HG03520 (cell line): ENCODE measurements at regions not wholly inside any gene's neighbourhood (a gene's known extent, or its start where the extent isn't known, plus 50 kb on each side); places are given as distances from the start of the nearest gene placed in this dataset.

Experiments
- ATAC-seq: cut with Tn5 transposase; IDR thresholded peaks from one replicate; pipeline ENCODE4 v1.9.1; 2021; ENCODE audit warnings: mild to moderate bottlenecking, moderate library complexity; ENCODE audit not compliant: unreplicated experiment

GRCh38 chr5:58122157-58122556 is 337.7 kb downstream of the PLK2 start:
- no peak for ATAC-seq

- ATAC-seq, result no peak
These were observed 338.5 kb downstream of the PLK2 start for GRCh38 chr5:58121391-58121790.

GRCh38 chr5:58117542-58117941 is 342.3 kb downstream of the PLK2 start:
- no peak for ATAC-seq

- no peak for ATAC-seq
These were observed 343.5 kb downstream of the PLK2 start for GRCh38 chr5:58116346-58116745.

- ATAC-seq, result no peak
These were observed 344.1 kb downstream of the PLK2 start for GRCh38 chr5:58115811-58116210.

GRCh38 chr5:58114324-58114723 is 345.6 kb downstream of the PLK2 start:
- ATAC-seq, result no peak

- ATAC-seq, result no peak
These were observed 346.7 kb downstream of the PLK2 start for GRCh38 chr5:58113172-58113571.

GRCh38 chr5:58108511-58108910 is 351.4 kb downstream of the PLK2 start:
- ATAC-seq, result no peak

- ATAC-seq, result no peak
These were observed 352.2 kb downstream of the PLK2 start for GRCh38 chr5:58107704-58108103.

GRCh38 chr5:58106754-58107410 is 353.0 kb downstream of the PLK2 start:
- no peak for ATAC-seq

GRCh38 chr5:58105836-58106235 is 354.1 kb downstream of the PLK2 start:
- ATAC-seq, result no peak

- no peak for ATAC-seq
These were observed 360.6 kb downstream of the PLK2 start for GRCh38 chr5:58099257-58099656.

GRCh38 chr5:58094031-58094430 is 365.9 kb downstream of the PLK2 start:
- no peak for ATAC-seq

- ATAC-seq, result no peak
These were observed 369.2 kb downstream of the PLK2 start for GRCh38 chr5:58090704-58091103.

- no peak for ATAC-seq
These were observed 370.9 kb downstream of the PLK2 start for GRCh38 chr5:58088941-58089340.

- no peak for ATAC-seq
These were observed 372.0 kb downstream of the PLK2 start for GRCh38 chr5:58087905-58088304.

- no peak for ATAC-seq
These were observed 372.8 kb downstream of the PLK2 start for GRCh38 chr5:58087123-58087522.

GRCh38 chr5:58085800-58086199 is 374.1 kb downstream of the PLK2 start:
- ATAC-seq, result no peak

- ATAC-seq, result no peak
These were observed 378.5 kb downstream of the PLK2 start for GRCh38 chr5:58081435-58081834.

- ATAC-seq, result no peak
These were observed 379.3 kb downstream of the PLK2 start for GRCh38 chr5:58080573-58080972.

GRCh38 chr5:58077966-58078365 is 381.9 kb downstream of the PLK2 start:
- no peak for ATAC-seq

- no peak for ATAC-seq
These were observed 382.5 kb downstream of the PLK2 start for GRCh38 chr5:58077416-58077815.
